MCF 10A (cell line): ENCODE measurements at regions not wholly inside any gene's neighbourhood (a gene's known extent, or its start where the extent isn't known, plus 50 kb on each side); places are given as distances from the start of the nearest gene placed in this dataset.

Experiments
- BruUV-seq: library from RNA; stranded (reverse); fragments of 400-500 nt; replicated peaks from 2 replicates; lab custom pipeline; 2021; lab: Mats Ljungman, UMichigan
- CTCF ChIA-PET: fragments of 300-600 bp; sonication (Branson Sonifier 250); formaldehyde crosslinking; extraction: SDS; loops from one replicate; lab custom pipeline; 2021; ENCODE audit warnings: antibody characterized with exemption, inconsistent platforms; lab: Yijun Ruan, JAX
- POLR2A ChIA-PET: fragments of 300-600, 350-650 bp; sonication (Branson Sonifier 250); formaldehyde crosslinking; extraction: SDS; loops from one replicate; lab custom pipeline; 2020; ENCODE audit warnings: antibody characterized with exemption, inconsistent platforms; lab: Yijun Ruan, JAX
- DNase-seq: peaks from one replicate; pipeline ENCODE4 v3.0.0-alpha.2; 2018; ENCODE audit not compliant: unreplicated experiment
- H3K27ac Mint-ChIP-seq: one replicate; pipeline ENCODE4 v1.8.0; 2022; ENCODE audit warnings: mild to moderate bottlenecking, low read depth, mixed read lengths; ENCODE audit not compliant: unreplicated experiment
- H3K27me3 Mint-ChIP-seq: one replicate; pipeline ENCODE4 v1.8.0; 2022; ENCODE audit warnings: mixed read lengths; ENCODE audit not compliant: insufficient read depth, unreplicated experiment
- H3K36me3 Mint-ChIP-seq: one replicate; pipeline ENCODE4 v1.8.0; 2022; ENCODE audit warnings: mild to moderate bottlenecking, moderate library complexity, mixed read lengths; ENCODE audit not compliant: insufficient read depth, unreplicated experiment
- H3K4me1 Mint-ChIP-seq: one replicate; pipeline ENCODE4 v1.8.0; 2022; ENCODE audit warnings: mixed read lengths; ENCODE audit not compliant: insufficient read depth, unreplicated experiment
- H3K4me3 Mint-ChIP-seq: one replicate; pipeline ENCODE4 v1.8.0; 2022; ENCODE audit warnings: mild to moderate bottlenecking, moderate library complexity, mixed read lengths; ENCODE audit not compliant: unreplicated experiment
- H3K9me3 Mint-ChIP-seq: one replicate; pipeline ENCODE4 v1.8.0; 2022; ENCODE audit warnings: mixed read lengths; ENCODE audit not compliant: unreplicated experiment
- CTCF ChIP-seq: fragments of 200-600 bp; IDR thresholded peaks from one replicate; pipeline ENCODE4 v1.8.0; 2022; ENCODE audit warnings: antibody characterized with exemption, mild to moderate bottlenecking; ENCODE audit not compliant: unreplicated experiment
- intact Hi-C: fragments of 100-400 bp; cut with micrococcal nuclease; formaldehyde crosslinking; loops from 2 replicates; pipeline ENCODE4 v1.14.1; 2022

GRCh38 chr13:65605396-65605795 is 1624.7 kb downstream of the PCDH9 start:
- no peaks in the 10 kb centered on the region for H3K36me3 Mint-ChIP-seq
- no peak overlapping the region for H3K4me3 Mint-ChIP-seq
- H3K9me3 Mint-ChIP-seq = no peaks in the 10 kb centered on the region
- TF ChIP-seq CTCF = no peak
- intact Hi-C loops = no loop called here
- ChIA-PET POLR2A (no interaction called here), CTCF (no interaction called here)
- no peaks in the 10 kb centered on the region for H3K4me1 Mint-ChIP-seq
- no peak for DNase-seq
- H3K27ac Mint-ChIP-seq = peak overlapping the region; percentile 23
- no TSS peak for BruUV-seq
- H3K27me3 Mint-ChIP-seq = no peaks in the 10 kb centered on the region

- no peak for DNase-seq
- CTCF ChIA-PET = no interaction called here
- H3K36me3 Mint-ChIP-seq = no peaks in the 10 kb centered on the region
- H3K9me3 Mint-ChIP-seq = no peaks in the 10 kb centered on the region
- H3K4me3 Mint-ChIP-seq = no peak overlapping the region
- no TSS peak for BruUV-seq
- no peak for TF ChIP-seq CTCF
- intact Hi-C loops = no loop called here
- peaks cover 4% of the 10 kb centered on the region for H3K4me1 Mint-ChIP-seq
- H3K27ac Mint-ChIP-seq = no peak overlapping the region
- POLR2A ChIA-PET = no interaction called here
- H3K27me3 Mint-ChIP-seq = no peaks in the 10 kb centered on the region
Measured at GRCh38 chr13:65603160-65603559, 1627.0 kb downstream of the PCDH9 start.

- H3K27ac Mint-ChIP-seq = no peak overlapping the region
- DNase-seq = no peak
- H3K9me3 Mint-ChIP-seq = no peaks in the 10 kb centered on the region
- no peak for TF ChIP-seq CTCF
- ChIA-PET CTCF (no interaction called here), POLR2A (no interaction called here)
- H3K4me1 Mint-ChIP-seq = peaks cover 14% of the 10 kb centered on the region
- BruUV-seq = no TSS peak
- intact Hi-C loops = no loop called here
- no peaks in the 10 kb centered on the region for H3K36me3 Mint-ChIP-seq
- no peaks in the 10 kb centered on the region for H3K27me3 Mint-ChIP-seq
- no peak overlapping the region for H3K4me3 Mint-ChIP-seq
Measured at GRCh38 chr13:65601855-65602254, 1628.3 kb downstream of the PCDH9 start.

- ChIA-PET POLR2A (interaction anchor here (0.5 to 0.6 kb wide), 2 partner anchors 809 to 874 kb away, joined by 3 to 5 read pairs; no protein-coding TSS in a partner anchor), CTCF (interaction anchor here (0.6 kb wide), 1 partner anchor 975 kb away, joined by 3 read pairs; no protein-coding TSS in a partner anchor)
- intact Hi-C loops = no loop called here
- Mint-ChIP-seq H3K4me1 (peaks cover 14% of the 10 kb centered on the region), H3K9me3 (no peaks in the 10 kb centered on the region), H3K27me3 (no peaks in the 10 kb centered on the region), H3K27ac (no peak overlapping the region), H3K36me3 (no peaks in the 10 kb centered on the region), H3K4me3 (no peak overlapping the region)
- no TSS peak for BruUV-seq
- no peak for TF ChIP-seq CTCF
- peak; percentile 40 for DNase-seq
Measured at GRCh38 chr13:65600702-65601101, 1629.4 kb downstream of the PCDH9 start.
